NCI-H2171 (cell line): ENCODE measurements at regions not wholly inside any gene's neighbourhood (a gene's known extent, or its start where the extent isn't known, plus 50 kb on each side); places are given as distances from the start of the nearest gene placed in this dataset.

Experiments
- DNase-seq: peaks from one replicate; lab custom pipeline; 2025; lab: John Stamatoyannopoulos, UW

DNA sequence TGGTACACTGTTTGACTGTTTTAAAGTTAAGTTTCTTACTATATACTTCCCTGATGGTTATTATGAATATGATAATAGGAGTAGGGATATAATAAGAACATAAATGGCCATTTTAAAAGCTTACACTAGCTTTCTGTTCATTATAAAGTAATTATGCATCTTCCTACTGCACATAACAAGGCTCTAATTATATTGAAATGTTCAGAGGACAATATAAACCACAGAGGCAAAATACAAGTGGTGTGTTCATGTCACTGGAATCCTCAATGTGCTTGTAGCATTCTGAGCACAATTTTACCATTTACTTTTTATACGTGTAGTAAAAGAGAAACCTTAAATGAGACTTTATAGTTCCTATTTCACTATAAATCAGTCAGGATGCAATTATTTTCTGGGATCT lies 268.3 kb downstream of the TMA16 start:
- no peak for DNase-seq

GRCh38 chr4:163764569-163764968 lies 270.1 kb downstream of the TMA16 start:
- DNase-seq, result no peak

DNA sequence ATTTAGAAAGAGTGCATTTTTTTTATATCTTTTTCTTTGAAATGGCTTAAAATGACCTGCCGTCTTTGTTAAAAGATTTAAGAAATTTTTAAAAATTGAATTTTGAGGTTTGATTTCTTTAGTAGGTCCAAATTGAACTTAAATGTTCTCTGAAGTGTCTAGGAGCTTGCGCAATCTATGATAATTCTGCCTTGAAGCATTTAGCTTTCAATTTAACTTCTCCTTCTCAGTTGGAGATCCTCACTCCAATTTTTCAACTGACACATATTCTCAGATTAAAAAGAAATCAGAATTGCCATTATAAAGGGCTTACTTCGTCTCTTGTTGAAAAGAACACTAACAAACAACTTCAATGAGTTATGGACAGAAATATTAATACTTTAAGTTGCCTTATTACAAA lies 273.5 kb downstream of the TMA16 start:
- no peak for DNase-seq

DNA sequence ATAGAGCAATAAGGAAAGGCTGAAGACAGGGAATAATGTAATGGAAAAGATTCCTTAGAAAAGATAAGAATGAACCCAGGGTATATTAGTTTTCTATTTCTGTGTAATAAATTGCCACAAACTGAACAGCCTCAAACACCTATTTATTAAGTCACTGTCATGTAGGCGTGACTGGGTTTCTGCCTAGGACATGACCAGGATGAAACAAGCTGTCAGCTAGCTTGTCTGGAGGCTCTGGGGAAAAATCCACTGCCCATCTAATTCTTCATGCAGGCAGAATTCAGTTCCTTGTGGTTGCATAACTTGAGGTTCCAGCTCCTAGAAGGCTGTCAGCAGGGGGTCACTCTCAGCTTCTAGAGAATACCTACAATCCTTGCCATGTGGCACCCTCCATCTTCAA lies 277.7 kb downstream of the TMA16 start:
- DNase-seq, result no peak

GRCh38 chr4:163773940-163774339 lies 279.4 kb downstream of the TMA16 start:
- no peak for DNase-seq

- DNase-seq, result no peak
Measured at GRCh38 chr4:163776957-163777356, 282.5 kb downstream of the TMA16 start.

DNA sequence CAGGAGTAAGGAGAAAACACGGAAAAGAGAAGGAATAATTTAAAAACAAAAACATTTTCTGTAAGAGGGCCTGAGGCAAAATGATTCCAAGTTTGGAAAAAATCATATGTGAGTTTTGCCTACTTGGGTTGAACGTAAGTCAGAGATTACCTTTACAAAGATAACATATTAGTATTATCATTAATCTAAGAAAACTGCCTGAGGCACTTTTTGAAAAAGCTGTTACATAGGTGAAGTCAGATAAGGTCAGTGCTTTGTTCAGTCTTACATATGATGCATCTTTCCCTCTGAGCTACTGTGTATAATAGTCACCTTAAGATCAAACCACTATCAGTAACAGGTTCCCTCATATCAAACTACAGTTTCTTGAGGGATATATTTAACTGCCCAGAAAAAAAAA lies 287.2 kb downstream of the TMA16 start:
- DNase-seq, result no peak

DNA sequence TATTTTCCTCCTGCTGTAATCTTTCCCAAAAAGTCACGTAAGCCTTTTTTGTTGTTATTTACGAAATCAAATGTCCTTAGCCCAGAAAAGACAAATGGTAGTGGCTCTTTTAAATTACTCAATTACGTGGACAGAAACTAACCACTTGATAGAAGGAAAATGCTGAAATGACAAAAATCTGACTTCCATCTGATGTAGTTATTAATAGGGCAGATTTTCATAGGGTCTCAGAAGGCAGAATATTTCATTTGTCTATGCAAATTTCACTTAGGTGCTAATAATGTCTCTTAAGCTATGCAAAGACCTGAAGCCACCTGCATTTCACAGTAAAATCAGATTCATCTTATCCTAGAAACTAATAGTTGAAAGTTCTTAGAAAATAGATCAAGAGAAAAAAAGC lies 295.7 kb downstream of the TMA16 start:
- no peak for DNase-seq

GRCh38 chr4:163795885-163796284 lies 301.4 kb downstream of the TMA16 start:
- no peak for DNase-seq

DNA sequence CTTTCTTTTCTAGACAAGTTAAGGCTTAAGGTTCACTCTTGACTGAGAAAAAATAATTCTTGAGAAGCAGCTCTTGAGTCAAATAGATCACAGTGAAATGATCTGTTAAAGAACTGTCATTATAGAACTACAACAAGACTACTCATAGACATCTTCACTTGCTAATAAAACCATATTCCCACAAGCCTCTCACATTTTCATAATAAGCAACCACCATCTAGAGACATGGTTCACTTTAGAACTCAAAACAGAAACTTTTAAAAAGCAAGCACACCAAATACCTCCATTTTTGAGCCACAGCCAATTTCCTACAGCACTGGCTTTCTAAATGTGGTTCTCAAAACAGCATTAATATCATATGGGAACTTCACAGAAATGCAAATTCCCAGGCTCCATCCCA lies 309.5 kb downstream of the TMA16 start:
- DNase-seq, result no peak

DNA sequence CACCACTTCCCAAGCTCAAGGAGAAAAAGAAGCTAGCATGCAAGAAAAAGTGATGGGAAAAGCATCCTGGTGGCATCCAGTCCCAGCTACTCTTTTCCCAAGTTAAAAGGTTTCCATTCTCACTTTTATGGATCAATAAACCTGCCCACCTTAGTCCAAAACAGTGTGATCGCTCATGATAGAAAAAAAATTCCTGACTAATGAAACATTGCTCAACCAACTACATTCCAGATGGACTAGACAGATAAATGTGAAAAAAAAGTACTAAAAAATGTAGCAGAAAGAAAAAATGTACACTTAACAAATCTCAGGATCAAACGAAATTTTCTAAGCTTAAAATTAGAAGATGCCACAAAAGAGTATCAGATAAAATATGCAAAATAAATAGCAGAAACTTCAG lies 312.2 kb downstream of the TMA16 start:
- no peak for DNase-seq

DNA sequence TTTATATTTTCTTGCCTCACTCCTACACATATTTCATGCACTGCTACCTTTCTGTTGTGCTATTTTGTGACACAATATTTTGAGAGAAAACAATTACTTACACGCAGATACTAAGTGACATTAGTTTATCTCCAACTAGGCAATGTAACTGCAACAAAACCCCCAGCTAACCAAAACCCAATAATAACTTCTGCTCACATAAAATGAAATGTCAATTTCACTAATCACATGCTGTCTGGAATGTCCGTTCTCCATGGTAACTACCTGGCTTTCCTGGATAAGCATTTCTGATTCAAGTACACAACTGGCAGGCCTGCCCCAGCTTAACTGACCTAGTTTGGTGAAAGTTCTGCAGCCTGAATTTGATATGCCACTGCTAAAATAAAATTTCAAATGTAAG lies 313.5 kb downstream of the TMA16 start:
- DNase-seq, result no peak

GRCh38 chr4:163810755-163811154 lies 316.3 kb downstream of the TMA16 start:
- DNase-seq, result no peak

GRCh38 chr4:163815776-163816175 lies 321.3 kb downstream of the TMA16 start:
- DNase-seq, result no peak

GRCh38 chr4:163816494-163816893 lies 322.0 kb downstream of the TMA16 start:
- DNase-seq, result no peak

GRCh38 chr4:163818673-163819072 lies 324.2 kb downstream of the TMA16 start:
- no peak for DNase-seq

GRCh38 chr4:163833669-163834068 lies 339.2 kb downstream of the TMA16 start:
- no peak for DNase-seq

GRCh38 chr4:163846008-163846407 lies 351.5 kb downstream of the TMA16 start:
- DNase-seq, result no peak

- no peak for DNase-seq
Measured at GRCh38 chr4:163852246-163852645, 357.8 kb downstream of the TMA16 start.

- DNase-seq, result no peak
Measured at GRCh38 chr4:163857903-163858302, 363.4 kb downstream of the TMA16 start.

DNA sequence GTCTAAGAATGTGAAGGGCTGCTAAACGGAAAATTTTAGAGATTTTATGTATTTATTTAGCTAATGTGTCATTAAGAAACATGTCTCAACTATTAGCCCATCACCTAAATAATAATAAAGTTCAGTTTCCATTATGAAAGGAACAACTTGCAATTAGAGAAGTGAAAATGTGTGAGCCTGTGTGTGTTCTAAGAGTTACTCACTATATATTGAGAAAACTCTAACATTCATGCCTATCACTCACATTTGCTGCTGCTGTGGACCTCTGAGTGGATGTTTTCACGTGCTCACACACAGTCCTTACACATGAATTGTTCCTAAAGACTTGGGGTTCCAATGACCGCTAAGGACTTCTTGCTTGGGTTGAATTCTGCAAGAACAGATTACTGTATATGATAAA lies 364.0 kb downstream of the TMA16 start:
- no peak for DNase-seq

GRCh38 chr4:163863082-163863481 lies 368.6 kb downstream of the TMA16 start:
- no peak for DNase-seq

- no peak for DNase-seq
Measured at GRCh38 chr4:163865010-163865409, 370.5 kb downstream of the TMA16 start.

DNA sequence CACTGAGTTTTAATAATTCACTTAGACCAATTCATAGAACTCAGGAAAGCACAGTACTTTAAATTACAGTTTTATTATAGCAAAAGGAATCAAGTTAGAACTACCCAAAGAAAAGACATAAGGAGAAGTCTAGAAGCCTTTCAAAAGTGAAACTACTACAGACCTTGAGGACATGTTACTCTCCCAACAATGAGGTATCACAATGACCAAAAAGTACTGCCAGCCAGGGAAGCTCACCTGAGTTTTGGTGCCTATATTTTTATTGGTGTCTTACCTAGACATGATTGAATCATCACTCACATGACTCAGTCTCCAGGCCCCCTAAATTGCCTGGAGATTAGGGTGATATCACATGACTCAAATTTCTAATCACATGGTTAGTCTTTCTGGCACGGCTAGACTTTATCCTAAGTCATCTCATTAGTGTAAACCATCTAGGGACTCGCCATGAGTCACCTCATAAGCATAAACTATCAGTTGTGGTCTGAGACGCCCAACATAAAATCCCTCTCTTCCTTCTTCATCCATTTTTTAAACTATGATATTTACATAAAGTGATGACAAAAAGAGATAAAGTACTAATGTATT lies 372.3 kb downstream of the TMA16 start:
- no peak for DNase-seq

DNA sequence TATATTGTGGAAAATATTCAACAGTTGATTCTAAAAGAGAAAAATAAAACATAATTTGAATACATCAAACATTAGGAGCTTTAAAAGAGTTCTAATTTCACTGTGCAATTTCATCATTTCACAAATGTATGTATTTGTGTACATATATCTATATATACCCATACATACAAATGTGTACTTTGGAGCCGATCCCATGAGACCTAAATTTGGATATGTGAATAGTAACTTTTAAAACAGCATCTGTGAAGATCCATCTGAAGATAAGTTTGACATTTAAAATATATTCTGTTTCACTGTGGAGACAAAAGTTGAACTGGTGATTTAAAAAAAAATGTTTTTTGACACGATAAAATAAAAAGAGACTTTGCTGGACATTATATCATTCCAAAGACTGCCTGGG lies 374.0 kb downstream of the TMA16 start:
- no peak for DNase-seq
